AG08396 (cell line): ENCODE measurements at regions not wholly inside any gene's neighbourhood (a gene's known extent, or its start where the extent isn't known, plus 50 kb on each side); places are given as distances from the start of the nearest gene placed in this dataset.
"Not testable (repeated sequence)": the region's sequence is repeated elsewhere in the genome, so short reads cannot be mapped to it uniquely, and the experiment has no call there.

Source experiments
- DNase-seq: peaks from one replicate; pipeline ENCODE4 v3.0.0; 2012; ENCODE audit warnings: low spot score, mixed read lengths

- no peak for DNase-seq
Observed at GRCh38 chr9:1554081-1555035, 460.8 kb upstream of the SMARCA2 start.

- not testable (repeated sequence) for DNase-seq
Observed at GRCh38 chr9:1558666-1559065, 456.5 kb upstream of the SMARCA2 start.

GRCh38 chr9:1575939-1576338 is 439.2 kb upstream of the SMARCA2 start:
- DNase-seq: no peak

- DNase-seq: no peak
Observed at GRCh38 chr9:1580215-1580614, 434.9 kb upstream of the SMARCA2 start.

GRCh38 chr9:1581926-1582325 is 433.2 kb upstream of the SMARCA2 start:
- DNase-seq: no peak

GRCh38 chr9:1591310-1591709 is 423.8 kb upstream of the SMARCA2 start:
- DNase-seq: no peak

GRCh38 chr9:1598270-1598669 is 416.9 kb upstream of the SMARCA2 start:
- no peak for DNase-seq

GRCh38 chr9:1599961-1600360 is 415.2 kb upstream of the SMARCA2 start:
- DNase-seq: no peak

- DNase-seq: no peak
Observed at GRCh38 chr9:1604942-1605560, 410.1 kb upstream of the SMARCA2 start.

- no peak for DNase-seq
Observed at GRCh38 chr9:1606253-1606652, 408.9 kb upstream of the SMARCA2 start.

GRCh38 chr9:1612886-1613285 is 402.3 kb upstream of the SMARCA2 start:
- no peak for DNase-seq

GRCh38 chr9:1617419-1617818 is 397.7 kb upstream of the SMARCA2 start:
- DNase-seq: no peak

- DNase-seq: no peak
Observed at GRCh38 chr9:1619915-1620710, 395.0 kb upstream of the SMARCA2 start.

- DNase-seq: no peak
Observed at GRCh38 chr9:1637401-1637800, 377.7 kb upstream of the SMARCA2 start.

- DNase-seq: no peak
Observed at GRCh38 chr9:1639166-1639565, 376.0 kb upstream of the SMARCA2 start.

GRCh38 chr9:1647776-1648175 is 367.4 kb upstream of the SMARCA2 start:
- DNase-seq: no peak

GRCh38 chr9:1653282-1653681 is 361.9 kb upstream of the SMARCA2 start:
- no peak for DNase-seq

GRCh38 chr9:1658661-1659362 is 356.3 kb upstream of the SMARCA2 start:
- DNase-seq: no peak

GRCh38 chr9:1659363-1659690 is 355.8 kb upstream of the SMARCA2 start:
- no peak for DNase-seq

- no peak for DNase-seq
Observed at GRCh38 chr9:1668441-1668840, 346.7 kb upstream of the SMARCA2 start.

GRCh38 chr9:1673300-1673699 is 341.8 kb upstream of the SMARCA2 start:
- no peak for DNase-seq

GRCh38 chr9:1676771-1677170 is 338.4 kb upstream of the SMARCA2 start:
- no peak for DNase-seq
